IPS-20b (cell line): ENCODE measurements at regions not wholly inside any gene's neighbourhood (a gene's known extent, or its start where the extent isn't known, plus 50 kb on each side); places are given as distances from the start of the nearest gene placed in this dataset.

Source experiments
- H3K27ac ChIP-seq: one replicate; pipeline ENCODE4 v1.5.1; 2013; ENCODE audit warnings: low read length
- H3K27me3 ChIP-seq: 2 replicates; pipeline ENCODE4 v1.6.1; 2013; ENCODE audit warnings: mild to moderate bottlenecking, low read length, inconsistent platforms; ENCODE audit not compliant: insufficient read depth
- H3K36me3 ChIP-seq: 2 replicates; pipeline ENCODE4 v1.6.1; 2013; ENCODE audit warnings: low read depth, mild to moderate bottlenecking, inconsistent platforms, low read length, moderate library complexity; ENCODE audit not compliant: insufficient read depth
- H3K4me1 ChIP-seq: 2 replicates; pipeline ENCODE4 v1.6.1; 2013; ENCODE audit warnings: mild to moderate bottlenecking, control low read depth, inconsistent platforms, low read length, moderate library complexity; ENCODE audit not compliant: insufficient read depth
- H3K4me3 ChIP-seq: 2 replicates; pipeline ENCODE4 v1.5.1; 2013; ENCODE audit warnings: mild to moderate bottlenecking, low read length, inconsistent platforms
- H3K9ac ChIP-seq: 2 replicates; pipeline ENCODE4 v1.6.1; 2013; ENCODE audit warnings: low read depth, mild to moderate bottlenecking, inconsistent platforms, low read length, moderate library complexity
- H3K9me3 ChIP-seq: 2 replicates; pipeline ENCODE4 v1.6.1; 2013; ENCODE audit warnings: mild to moderate bottlenecking, low read depth, low read length, inconsistent platforms; ENCODE audit not compliant: insufficient read depth

DNA sequence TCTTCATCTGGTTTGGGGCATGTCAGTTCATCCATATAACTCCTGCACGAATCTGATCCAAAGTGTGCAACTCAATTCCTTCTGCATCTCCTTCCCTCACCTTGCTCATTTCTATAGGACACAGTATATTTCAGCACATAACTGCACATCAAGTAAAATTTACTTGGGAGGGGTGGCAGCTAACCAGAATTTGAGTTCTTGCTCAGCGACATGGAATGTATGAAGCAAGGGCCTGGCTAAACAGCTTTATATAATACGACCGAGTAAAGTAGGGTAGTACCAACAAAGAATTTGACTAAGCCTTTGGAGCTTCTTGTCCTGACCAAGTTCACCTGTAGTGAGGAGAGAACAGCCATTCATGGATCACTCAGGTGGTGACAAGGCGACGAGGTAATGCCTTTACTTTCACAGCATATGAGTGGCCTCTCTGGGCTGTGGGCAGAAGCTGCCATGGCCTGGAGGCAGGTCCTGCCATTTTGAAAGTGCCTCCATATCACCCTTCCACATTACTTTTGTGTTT, 570.2 kb upstream of the TNP1 start:
- H3K4me3 ChIP-seq, result no peak overlapping the region
- H3K9ac ChIP-seq, result no peak overlapping the region
- peaks cover 4% of the 10 kb centered on the region; the same call in 1 of the 2 replicates for H3K4me1 ChIP-seq
- peaks cover 5% of the 10 kb centered on the region for H3K27me3 ChIP-seq
- no peak overlapping the region for H3K27ac ChIP-seq
- no peaks in the 10 kb centered on the region for H3K36me3 ChIP-seq
- no peaks in the 10 kb centered on the region for H3K9me3 ChIP-seq

DNA sequence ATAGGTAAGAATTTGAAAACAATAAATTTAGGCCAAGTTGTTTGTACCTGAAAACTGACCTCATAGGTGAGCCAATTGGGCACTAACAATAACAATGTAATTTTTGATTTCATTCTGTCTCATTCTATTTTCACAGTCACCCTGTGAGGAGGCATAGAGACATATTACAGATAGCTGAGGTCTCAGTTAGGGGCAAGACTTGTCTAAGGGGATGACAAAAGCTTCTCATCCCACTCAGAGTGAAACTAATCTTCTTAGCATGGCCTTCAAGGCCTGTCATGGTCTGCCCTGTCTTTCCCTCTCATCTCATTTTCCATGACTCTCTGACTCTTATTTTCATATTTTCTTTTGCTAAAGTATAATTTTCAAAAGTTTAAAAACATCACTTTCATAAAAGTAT, 562.0 kb upstream of the TNP1 start:
- no peaks in the 10 kb centered on the region for H3K27me3 ChIP-seq
- no peak overlapping the region for H3K27ac ChIP-seq
- H3K36me3 ChIP-seq, result no peaks in the 10 kb centered on the region
- H3K9ac ChIP-seq, result no peak overlapping the region
- H3K4me3 ChIP-seq, result no peak overlapping the region
- H3K4me1 ChIP-seq, result no peaks in the 10 kb centered on the region
- H3K9me3 ChIP-seq, result no peaks in the 10 kb centered on the region

DNA sequence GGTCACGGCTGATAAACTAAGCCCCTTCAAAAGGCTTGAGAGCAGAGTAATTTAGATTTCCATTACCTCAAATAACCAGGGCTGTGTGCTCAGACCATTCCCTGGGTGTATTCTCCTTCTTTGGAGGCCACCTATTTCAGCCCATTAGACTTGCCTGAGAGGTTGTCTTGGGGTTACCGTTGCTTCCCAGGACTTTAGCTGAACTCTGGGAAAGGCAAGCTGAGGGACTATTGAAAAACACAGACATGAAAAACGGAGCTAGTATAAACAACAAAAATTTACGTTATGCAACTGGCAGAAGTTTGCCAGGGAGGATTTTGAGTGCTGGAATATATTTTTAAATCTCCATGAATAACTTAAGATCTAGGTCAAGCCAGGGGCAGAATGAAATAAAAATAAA, 561.0 kb upstream of the TNP1 start:
- H3K4me1 ChIP-seq, result no peaks in the 10 kb centered on the region
- H3K4me3 ChIP-seq, result no peak overlapping the region
- no peak overlapping the region for H3K9ac ChIP-seq
- H3K27me3 ChIP-seq, result no peaks in the 10 kb centered on the region
- no peaks in the 10 kb centered on the region for H3K36me3 ChIP-seq
- no peak overlapping the region for H3K27ac ChIP-seq
- H3K9me3 ChIP-seq, result no peaks in the 10 kb centered on the region

DNA sequence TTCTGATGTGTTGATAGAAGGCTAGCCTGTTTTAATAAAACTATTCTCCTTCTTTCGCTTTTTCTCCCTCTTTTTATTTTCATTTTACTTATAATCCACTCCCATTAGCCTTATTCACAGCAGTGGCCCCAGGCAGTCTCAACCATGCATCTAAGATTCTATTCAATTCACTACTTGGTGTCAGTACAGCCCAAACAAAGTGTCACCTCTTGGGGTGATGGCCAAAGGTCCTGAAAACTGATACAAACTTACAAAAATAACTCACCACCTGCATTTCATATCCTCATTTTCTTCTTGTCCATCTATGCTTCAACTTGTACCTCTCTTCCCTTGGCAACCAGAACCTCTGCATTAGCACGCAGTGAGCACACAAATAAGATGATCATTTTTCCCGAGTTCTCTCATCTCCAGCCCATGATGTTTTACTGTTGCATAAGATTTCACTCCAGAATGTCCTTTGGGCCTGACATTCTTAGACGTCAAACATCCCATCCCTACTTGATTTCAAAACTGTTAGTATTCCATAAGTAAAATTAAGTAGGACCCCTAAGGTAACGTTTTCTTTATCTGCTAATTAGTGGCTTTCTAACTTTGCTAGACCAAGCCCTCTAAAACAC, 559.3 kb upstream of the TNP1 start:
- H3K27me3 ChIP-seq, result no peaks in the 10 kb centered on the region

DNA sequence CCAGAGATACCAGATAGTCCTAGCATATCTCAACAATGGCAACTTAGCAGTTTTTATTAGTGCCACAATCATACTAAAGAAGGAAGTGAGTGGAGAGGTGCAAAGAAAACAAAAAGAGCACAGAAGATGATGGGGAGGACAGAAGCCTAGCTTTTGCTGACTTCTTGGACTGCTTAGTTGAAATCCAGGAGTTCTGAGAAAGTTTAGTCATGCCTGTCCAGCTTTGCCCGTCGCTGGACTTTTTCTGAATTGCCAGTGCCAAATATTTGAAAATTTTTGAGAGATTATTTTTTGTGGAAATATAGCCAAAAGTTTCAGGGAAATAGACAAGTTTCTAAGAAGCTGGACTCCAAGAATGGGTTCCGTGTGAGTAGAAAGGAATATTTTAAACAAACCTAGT, 558.7 kb upstream of the TNP1 start:
- no peaks in the 10 kb centered on the region for H3K4me1 ChIP-seq
- H3K9ac ChIP-seq, result no peak overlapping the region
- no peaks in the 10 kb centered on the region for H3K27me3 ChIP-seq
- H3K36me3 ChIP-seq, result no peaks in the 10 kb centered on the region
- no peak overlapping the region for H3K27ac ChIP-seq
- H3K9me3 ChIP-seq, result no peaks in the 10 kb centered on the region
- H3K4me3 ChIP-seq, result no peak overlapping the region

More for the DNA sequence above, 559.3 kb upstream of the TNP1 start:
- no peak overlapping the region for H3K27ac ChIP-seq
- no peaks in the 10 kb centered on the region for H3K36me3 ChIP-seq
- H3K4me3 ChIP-seq, result no peak overlapping the region
- H3K4me1 ChIP-seq, result no peaks in the 10 kb centered on the region
- no peaks in the 10 kb centered on the region for H3K9me3 ChIP-seq
- no peak overlapping the region for H3K9ac ChIP-seq

DNA sequence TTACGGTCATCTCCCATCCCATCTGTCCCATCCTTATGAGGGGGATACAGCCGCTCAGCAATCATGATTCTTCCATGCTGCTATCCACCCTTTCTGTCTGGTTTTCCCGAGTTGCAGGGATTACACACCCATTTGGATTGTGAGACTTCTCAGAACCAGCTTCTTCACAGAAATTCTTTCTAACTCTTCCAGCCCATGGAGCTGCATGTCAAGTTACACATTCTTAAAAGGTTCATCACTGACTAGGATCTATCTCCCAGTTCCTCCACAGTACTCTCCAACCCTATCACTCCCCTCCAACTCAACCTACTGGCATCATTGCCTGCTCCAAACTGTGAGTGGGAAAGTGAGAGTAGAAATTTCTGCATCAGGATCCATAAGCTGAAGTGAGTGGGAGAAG, 558.2 kb upstream of the TNP1 start:
- no peaks in the 10 kb centered on the region for H3K27me3 ChIP-seq
- H3K27ac ChIP-seq, result no peak overlapping the region
- no peak overlapping the region for H3K4me3 ChIP-seq
- no peaks in the 10 kb centered on the region for H3K36me3 ChIP-seq
- H3K4me1 ChIP-seq, result no peaks in the 10 kb centered on the region
- no peaks in the 10 kb centered on the region for H3K9me3 ChIP-seq
- H3K9ac ChIP-seq, result no peak overlapping the region

DNA sequence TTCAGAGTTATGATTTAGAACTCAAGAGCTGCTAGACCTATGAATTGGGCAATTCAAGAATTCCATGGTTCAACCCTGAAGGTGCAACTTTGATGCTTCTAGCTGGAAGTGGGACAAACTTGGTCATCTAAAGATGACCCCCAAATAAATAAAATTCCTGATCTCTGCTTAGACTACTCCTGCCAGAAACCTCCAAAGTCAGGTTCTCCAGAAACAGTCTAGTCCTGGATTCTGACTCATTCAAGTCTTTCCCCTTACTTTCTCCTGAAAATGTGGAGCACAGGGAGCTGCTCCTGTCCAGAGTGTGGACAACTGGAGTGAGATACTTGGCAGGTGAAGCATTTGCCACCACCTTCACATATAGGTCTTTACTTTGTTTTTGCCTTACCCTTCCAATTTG, 557.7 kb upstream of the TNP1 start:
- Histone ChIP-seq H3K9ac (no peak overlapping the region), H3K27me3 (no peaks in the 10 kb centered on the region), H3K4me1 (no peaks in the 10 kb centered on the region), H3K36me3 (no peaks in the 10 kb centered on the region), H3K27ac (no peak overlapping the region), H3K9me3 (no peaks in the 10 kb centered on the region), H3K4me3 (no peak overlapping the region)

DNA sequence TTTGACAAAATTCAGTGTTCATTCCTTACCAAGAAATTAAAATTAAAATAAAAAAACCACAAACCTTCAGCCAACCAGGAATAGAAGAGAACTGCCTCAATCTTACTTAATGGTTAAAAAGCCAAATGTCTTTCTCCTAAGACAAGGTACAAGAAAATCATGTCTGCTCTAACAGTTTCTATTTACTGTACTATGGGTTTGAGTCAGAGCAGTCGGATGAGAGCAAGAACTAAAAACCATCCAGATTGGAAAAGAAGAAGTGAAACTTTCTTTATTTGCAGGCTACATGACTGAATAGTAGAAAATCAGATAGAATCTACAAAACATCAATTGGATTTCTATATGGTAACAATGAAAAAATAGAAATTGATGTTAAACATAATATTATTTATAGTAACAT, 555.5 kb upstream of the TNP1 start:
- no peaks in the 10 kb centered on the region for H3K36me3 ChIP-seq
- H3K4me1 ChIP-seq, result no peaks in the 10 kb centered on the region
- H3K4me3 ChIP-seq, result no peak overlapping the region
- no peaks in the 10 kb centered on the region for H3K27me3 ChIP-seq
- H3K27ac ChIP-seq, result no peak overlapping the region
- H3K9ac ChIP-seq, result no peak overlapping the region
- H3K9me3 ChIP-seq, result no peaks in the 10 kb centered on the region

DNA sequence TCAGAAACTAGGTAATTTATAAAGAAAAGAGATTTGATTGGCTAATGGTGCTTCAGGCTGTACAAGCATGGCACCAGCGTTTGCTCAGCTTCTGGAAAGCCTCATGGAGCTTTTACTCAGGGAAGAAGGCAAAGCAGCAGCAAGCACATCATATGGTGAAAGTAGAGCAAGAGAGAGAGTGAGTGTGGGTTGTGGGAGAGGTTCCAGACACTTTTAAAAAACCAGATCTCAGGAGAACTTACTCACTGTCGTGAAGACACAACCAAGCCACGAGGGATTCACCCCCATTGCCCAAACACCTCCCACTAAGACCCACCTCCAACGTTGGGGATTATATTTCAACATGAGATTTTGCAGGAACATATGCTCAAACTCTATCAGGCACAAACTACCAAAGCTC, 554.6 kb upstream of the TNP1 start:
- Histone ChIP-seq H3K4me3 (no peak overlapping the region), H3K9me3 (no peaks in the 10 kb centered on the region), H3K36me3 (no peaks in the 10 kb centered on the region), H3K27ac (no peak overlapping the region), H3K9ac (no peak overlapping the region), H3K4me1 (no peaks in the 10 kb centered on the region), H3K27me3 (no peaks in the 10 kb centered on the region)

DNA sequence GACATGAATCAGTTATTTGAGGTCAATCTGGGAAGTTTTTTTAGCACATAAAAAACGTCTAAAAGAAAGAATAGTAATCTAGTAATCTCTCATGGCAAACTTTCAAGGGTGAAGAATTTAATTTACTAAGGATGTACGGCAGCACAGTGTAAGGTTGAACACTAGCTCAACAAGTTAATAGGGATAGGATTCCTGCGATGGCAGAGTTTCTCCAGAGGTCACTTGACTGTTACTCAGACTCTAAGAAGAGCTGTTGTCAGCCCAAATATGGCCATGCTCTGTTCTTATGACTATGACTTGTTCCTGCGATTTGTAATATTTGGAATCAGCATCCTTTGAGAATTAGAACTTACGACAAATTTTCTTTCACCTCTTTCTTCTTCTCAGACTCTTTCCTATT, 553.3 kb upstream of the TNP1 start:
- Histone ChIP-seq H3K36me3 (no peaks in the 10 kb centered on the region), H3K27me3 (no peaks in the 10 kb centered on the region), H3K9ac (no peak overlapping the region), H3K4me3 (no peak overlapping the region), H3K9me3 (no peaks in the 10 kb centered on the region), H3K4me1 (no peaks in the 10 kb centered on the region), H3K27ac (no peak overlapping the region)

DNA sequence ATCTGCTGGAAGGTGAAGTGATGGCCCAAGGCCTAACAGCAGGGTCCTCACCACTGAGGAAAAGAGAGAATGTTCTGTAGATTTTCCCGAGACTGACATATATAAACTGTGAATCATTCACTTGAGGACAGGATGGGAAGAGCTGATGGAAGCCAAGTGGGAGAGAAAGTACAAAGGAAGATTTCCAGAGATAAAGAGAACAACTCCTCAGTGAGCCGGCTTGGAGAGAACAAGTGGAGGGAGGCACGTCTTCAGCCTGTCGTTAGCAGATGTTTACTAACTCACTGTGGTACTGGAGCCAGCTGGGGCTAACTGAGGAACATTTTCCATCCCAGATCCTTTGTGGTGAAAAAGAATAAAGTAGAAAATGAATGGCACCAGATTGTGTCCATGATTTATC, 552.9 kb upstream of the TNP1 start:
- Histone ChIP-seq H3K27ac (no peak overlapping the region), H3K4me3 (no peak overlapping the region), H3K36me3 (no peaks in the 10 kb centered on the region), H3K9ac (no peak overlapping the region), H3K27me3 (no peaks in the 10 kb centered on the region), H3K4me1 (no peaks in the 10 kb centered on the region), H3K9me3 (no peaks in the 10 kb centered on the region)

DNA sequence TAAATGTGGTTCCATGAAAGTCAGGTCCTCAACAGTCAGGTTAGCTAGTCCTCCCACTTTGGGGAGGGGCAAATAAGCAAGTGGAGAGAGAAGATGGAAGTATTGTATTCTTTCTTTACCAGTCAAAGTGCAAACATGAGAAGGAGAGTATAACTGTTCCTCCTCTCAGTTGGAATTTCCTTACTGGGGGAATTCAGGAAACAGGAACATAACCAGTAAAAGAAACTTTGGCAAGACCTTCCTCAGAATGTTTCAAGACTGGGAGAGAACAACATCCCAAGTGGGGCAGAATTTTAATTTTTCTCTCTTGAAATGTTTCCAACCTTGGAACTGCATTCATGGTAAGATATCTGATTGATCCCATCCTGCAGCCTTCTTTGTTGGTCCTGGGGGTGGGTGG, 552.4 kb upstream of the TNP1 start:
- H3K36me3 ChIP-seq, result no peaks in the 10 kb centered on the region
- H3K9ac ChIP-seq, result no peak overlapping the region
- H3K4me3 ChIP-seq, result no peak overlapping the region
- H3K27me3 ChIP-seq, result no peaks in the 10 kb centered on the region
- no peak overlapping the region for H3K27ac ChIP-seq
- H3K4me1 ChIP-seq, result no peaks in the 10 kb centered on the region
- H3K9me3 ChIP-seq, result no peaks in the 10 kb centered on the region

DNA sequence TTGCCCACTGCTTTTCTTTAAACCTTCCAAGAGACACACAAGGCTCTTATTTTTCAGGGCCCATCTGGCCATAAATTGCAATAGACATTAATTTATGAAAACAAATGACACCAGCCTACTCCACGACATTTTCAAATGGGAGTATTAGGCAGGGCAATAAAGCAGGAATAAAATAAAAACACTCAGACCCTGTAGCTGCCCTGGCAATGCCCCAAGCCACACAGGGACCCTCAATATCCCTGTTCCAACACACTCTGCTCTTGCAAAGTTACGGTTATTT, 550.8 kb upstream of the TNP1 start:
- no peaks in the 10 kb centered on the region for H3K27me3 ChIP-seq
- H3K4me1 ChIP-seq, result no peaks in the 10 kb centered on the region
- H3K4me3 ChIP-seq, result no peak overlapping the region
- no peak overlapping the region for H3K9ac ChIP-seq
- no peak overlapping the region for H3K27ac ChIP-seq
- no peaks in the 10 kb centered on the region for H3K36me3 ChIP-seq
- no peaks in the 10 kb centered on the region for H3K9me3 ChIP-seq
